Renal cortex interstitium (tissue), 11 donors: ENCODE measurements at regions not wholly inside any gene's neighbourhood (a gene's known extent, or its start where the extent isn't known, plus 50 kb on each side); places are given as distances from the start of the nearest gene placed in this dataset.
A peak's percentile ranks its signal among the peaks of the same experiment; 100 is the strongest.
"Not testable (repeated sequence)": the region's sequence is repeated elsewhere in the genome, so short reads cannot be mapped to it uniquely, and the experiment has no call there.

Experiments
- DNase-seq, 11 donors: peaks; one replicate each; pipeline ENCODE4 v3.0.0-alpha.2; 2013; ENCODE audit warnings: low read depth in 9 of 11, low spot score in 4 of 11; ENCODE audit errors: extremely low read depth in 1 of 11

GRCh38 chrX:40933132-40933705 lies 152.0 kb upstream of the USP9X start:
- DNase-seq: peak in 1 of 11 donors; percentile 12

- DNase-seq: peak in 2 of 11 donors; percentile 31 to 46
Observed at GRCh38 chrX:40933706-40934425, 151.4 kb upstream of the USP9X start.

GRCh38 chrX:40936827-40937226 lies 148.4 kb upstream of the USP9X start:
- DNase-seq: no peak

- DNase-seq: peak in 2 of 11 donors; percentile 26 to 37
Observed at GRCh38 chrX:40938423-40938822, 146.8 kb upstream of the USP9X start.

GRCh38 chrX:40943093-40943641 lies 142.1 kb upstream of the USP9X start:
- DNase-seq: no peak

GRCh38 chrX:40945361-40945713 lies 139.9 kb upstream of the USP9X start:
- DNase-seq: no peak

- DNase-seq: no peak
Observed at GRCh38 chrX:40947276-40947675, 138.0 kb upstream of the USP9X start.

GRCh38 chrX:40949071-40949470 lies 136.2 kb upstream of the USP9X start:
- no peak for DNase-seq

- no peak for DNase-seq
Observed at GRCh38 chrX:40950546-40950945, 134.7 kb upstream of the USP9X start.

- not testable (repeated sequence) for DNase-seq
Observed at GRCh38 chrX:40951407-40951806, 133.8 kb upstream of the USP9X start.

GRCh38 chrX:40952855-40953254 lies 132.4 kb upstream of the USP9X start:
- no peak for DNase-seq

GRCh38 chrX:40953369-40953768 lies 131.9 kb upstream of the USP9X start:
- no peak for DNase-seq

GRCh38 chrX:40960041-40960440 lies 125.2 kb upstream of the USP9X start:
- DNase-seq: no peak

GRCh38 chrX:40962793-40963407 lies 122.3 kb upstream of the USP9X start:
- no peak for DNase-seq

GRCh38 chrX:40964008-40964407 lies 121.2 kb upstream of the USP9X start:
- DNase-seq: no peak

- DNase-seq: no peak
Observed at GRCh38 chrX:40964633-40965586, 120.3 kb upstream of the USP9X start.

GRCh38 chrX:40966213-40966820 lies 118.9 kb upstream of the USP9X start:
- DNase-seq: no peak

- DNase-seq: no peak
Observed at GRCh38 chrX:40968180-40968579, 117.1 kb upstream of the USP9X start.

- no peak for DNase-seq
Observed at GRCh38 chrX:40971736-40972135, 113.5 kb upstream of the USP9X start.
